LHCN-M2 (cell line): ENCODE measurements at regions not wholly inside any gene's neighbourhood (a gene's known extent, or its start where the extent isn't known, plus 50 kb on each side); places are given as distances from the start of the nearest gene placed in this dataset.

Experiments
- DNase-seq: peaks from one replicate; pipeline ENCODE4 v3.0.0-alpha.2; 2012; ENCODE audit warnings: low read depth

DNA sequence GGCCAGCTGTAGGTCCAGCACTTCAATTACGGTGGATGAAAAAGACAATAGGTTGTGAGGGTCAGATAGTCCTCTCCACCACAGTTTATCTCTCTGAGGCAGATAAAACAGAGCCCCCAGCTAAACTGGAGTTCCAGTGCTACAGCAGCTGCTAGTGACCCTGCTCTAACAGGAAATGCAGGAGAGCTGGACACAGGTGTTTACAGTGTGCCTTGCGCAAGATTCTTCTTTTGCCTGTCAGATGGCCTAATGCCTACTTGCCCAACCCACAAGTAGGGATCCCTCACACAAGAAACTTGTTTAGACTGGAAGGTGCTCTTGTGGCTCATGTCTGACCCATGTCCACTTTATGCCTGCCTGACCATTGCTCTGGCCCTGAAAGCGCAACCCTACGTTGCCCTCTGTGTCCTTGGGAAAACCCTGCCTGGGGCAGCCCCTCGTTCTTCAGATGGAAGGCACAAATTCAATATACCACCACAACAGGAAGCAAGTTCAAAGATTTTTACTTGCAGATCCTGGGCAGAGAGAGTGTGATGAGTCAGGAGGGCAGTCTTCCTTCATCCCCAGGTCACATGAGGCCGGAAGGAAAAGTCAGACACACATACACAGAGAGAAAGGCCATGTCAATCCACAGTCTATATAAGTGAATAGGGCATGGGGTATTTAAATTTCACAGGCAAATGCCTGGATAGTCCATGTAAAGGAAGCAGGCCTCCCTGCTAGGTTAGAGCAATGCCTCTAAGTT, 105.1 kb upstream of the ADGRL3 start:
- no peak for DNase-seq

DNA sequence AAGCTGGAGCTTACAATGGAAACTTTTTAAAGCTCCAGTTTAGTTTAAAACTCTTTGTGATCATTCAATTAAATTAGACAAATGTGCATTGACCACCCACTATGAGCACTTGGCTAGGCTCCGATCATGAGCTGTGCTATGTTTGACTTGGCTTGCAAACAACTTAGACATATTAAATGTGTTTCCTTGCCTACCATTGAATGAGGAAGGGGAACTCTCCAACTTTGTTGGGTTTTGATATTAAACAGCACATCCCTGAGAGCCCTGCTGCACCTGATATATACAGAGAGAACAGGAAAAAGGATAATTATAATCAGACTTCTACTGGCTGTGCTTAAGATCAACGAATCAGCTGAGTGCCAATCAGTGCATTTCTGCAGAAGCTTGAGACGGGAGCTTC, 71.4 kb upstream of the ADGRL3 start:
- no peak for DNase-seq

DNA sequence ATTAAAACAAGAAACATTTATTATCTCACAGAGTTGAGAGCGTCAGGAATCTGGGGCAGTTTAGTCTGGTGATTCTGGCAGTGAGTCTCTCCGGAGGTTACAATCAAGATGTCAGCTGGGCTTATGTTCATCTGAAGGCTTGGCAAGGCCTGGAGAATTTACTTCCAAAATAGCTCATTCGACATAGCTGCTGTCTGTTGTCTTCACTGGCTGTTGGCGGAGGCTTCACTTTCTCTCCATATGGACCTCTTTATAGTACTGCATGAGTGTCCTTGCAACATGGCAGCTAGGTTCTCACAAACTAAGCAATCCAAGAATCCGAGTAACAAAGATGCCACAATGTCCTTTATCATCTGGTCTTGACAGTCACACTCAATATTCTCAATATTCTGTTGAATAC, 70.2 kb upstream of the ADGRL3 start:
- no peak for DNase-seq

DNA sequence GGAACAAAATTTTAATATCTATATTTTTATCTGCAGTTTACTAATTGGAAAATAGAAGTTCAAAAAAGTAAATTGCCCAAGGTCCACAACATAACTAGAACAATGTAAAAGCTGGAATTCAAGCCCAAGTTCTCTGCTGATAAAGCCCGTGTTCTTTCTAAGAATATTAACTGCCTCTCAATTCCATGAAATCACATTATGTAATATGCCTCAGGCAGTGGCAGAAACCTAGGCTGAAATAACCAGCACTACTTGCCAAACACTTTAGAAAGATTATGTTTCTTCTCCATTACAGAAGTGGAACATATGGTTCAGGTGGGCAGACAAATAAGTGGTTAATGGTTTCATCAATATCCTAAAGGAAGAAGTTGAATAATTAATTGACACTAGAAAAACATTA, 56.7 kb upstream of the ADGRL3 start:
- DNase-seq, result no peak

DNA sequence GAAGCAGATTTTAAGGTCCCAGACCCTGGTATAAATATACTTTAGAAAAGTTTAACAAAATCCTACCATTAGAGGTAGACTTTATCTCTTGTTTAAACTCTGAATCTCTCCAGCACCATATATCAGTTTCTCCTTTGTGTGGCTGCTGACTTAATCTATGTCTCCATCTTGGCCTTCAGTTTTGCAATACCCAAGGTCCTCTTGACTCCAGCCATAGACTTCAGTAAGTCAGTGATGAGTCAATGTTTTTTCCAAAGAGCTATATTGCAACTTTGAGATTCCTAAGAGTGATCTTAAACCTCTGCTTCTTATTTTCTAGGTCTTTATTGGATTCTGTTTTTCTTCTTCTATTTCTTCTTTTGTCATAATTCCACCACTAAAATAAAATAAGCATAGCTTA, 50.8 kb upstream of the ADGRL3 start:
- no peak for DNase-seq
